SIG-M5 treated with dmso at 0.1 percent for 504 hours (cell line): ENCODE measurements at regions not wholly inside any gene's neighbourhood (a gene's known extent, or its start where the extent isn't known, plus 50 kb on each side); places are given as distances from the start of the nearest gene placed in this dataset.
"Not testable (repeated sequence)": the region's sequence is repeated elsewhere in the genome, so short reads cannot be mapped to it uniquely, and the experiment has no call there.

Experiments used
- DNase-seq: peaks from one replicate; lab custom pipeline; 2025; ENCODE audit not compliant: unreplicated experiment; lab: John Stamatoyannopoulos, UW

GRCh38 chrX:125654501-125654900 is 334.8 kb downstream of the TEX13C start:
- no peak for DNase-seq

GRCh38 chrX:125673758-125674157 is 354.1 kb downstream of the TEX13C start:
- DNase-seq, result no peak

GRCh38 chrX:125678258-125678657 is 358.6 kb downstream of the TEX13C start:
- DNase-seq, result no peak

GRCh38 chrX:125680366-125680765 is 360.7 kb downstream of the TEX13C start:
- no peak for DNase-seq

- DNase-seq, result no peak
Measured at GRCh38 chrX:125681058-125681457, 361.4 kb downstream of the TEX13C start.

GRCh38 chrX:125681507-125681906 is 361.8 kb downstream of the TEX13C start:
- peak; percentile 1 for DNase-seq

GRCh38 chrX:125690522-125690921 is 370.9 kb downstream of the TEX13C start:
- not testable (repeated sequence) for DNase-seq

- DNase-seq, result no peak
Measured at GRCh38 chrX:125694171-125694570, 374.5 kb downstream of the TEX13C start.

GRCh38 chrX:125709074-125709473 is 389.4 kb downstream of the TEX13C start:
- no peak for DNase-seq

- no peak for DNase-seq
Measured at GRCh38 chrX:125709532-125709931, 389.9 kb downstream of the TEX13C start.

GRCh38 chrX:125710403-125711062 is 390.9 kb downstream of the TEX13C start:
- DNase-seq, result no peak

GRCh38 chrX:125711103-125711502 is 391.4 kb downstream of the TEX13C start:
- DNase-seq, result no peak

- no peak for DNase-seq
Measured at GRCh38 chrX:125713633-125714032, 394.0 kb downstream of the TEX13C start.

GRCh38 chrX:125727117-125727516 is 407.4 kb downstream of the TEX13C start:
- no peak for DNase-seq

- DNase-seq, result no peak
Measured at GRCh38 chrX:125736008-125736729, 416.5 kb downstream of the TEX13C start.

GRCh38 chrX:125742811-125743210 is 423.1 kb downstream of the TEX13C start:
- DNase-seq, result no peak

GRCh38 chrX:125744914-125745313 is 421.2 kb downstream of the DCAF12L2 start:
- DNase-seq, result no peak

GRCh38 chrX:125757794-125758564 is 408.1 kb downstream of the DCAF12L2 start:
- no peak for DNase-seq

GRCh38 chrX:125758819-125759218 is 407.3 kb downstream of the DCAF12L2 start:
- DNase-seq, result no peak

- DNase-seq, result no peak
Measured at GRCh38 chrX:125762954-125763353, 403.1 kb downstream of the DCAF12L2 start.

- DNase-seq, result no peak
Measured at GRCh38 chrX:125765347-125765746, 400.7 kb downstream of the DCAF12L2 start.

- no peak for DNase-seq
Measured at GRCh38 chrX:125769628-125770027, 396.5 kb downstream of the DCAF12L2 start.
